CD4-positive, alpha-beta T cell treated with Interleukin-2 at 100 ng/mL for 4 hours (primary cell): ENCODE measurements at regions not wholly inside any gene's neighbourhood (a gene's known extent, or its start where the extent isn't known, plus 50 kb on each side); places are given as distances from the start of the nearest gene placed in this dataset.

Experiments used
- DNase-seq: peaks from one replicate; pipeline ENCODE4 v3.0.0-alpha.2; 2020; ENCODE audit warnings: low spot score

- DNase-seq: no peak
Measured at GRCh38 chr2:19490846-19491435, 132.5 kb upstream of the OSR1 start.

- DNase-seq: no peak
Measured at GRCh38 chr2:19488009-19488691, 129.7 kb upstream of the OSR1 start.

DNA sequence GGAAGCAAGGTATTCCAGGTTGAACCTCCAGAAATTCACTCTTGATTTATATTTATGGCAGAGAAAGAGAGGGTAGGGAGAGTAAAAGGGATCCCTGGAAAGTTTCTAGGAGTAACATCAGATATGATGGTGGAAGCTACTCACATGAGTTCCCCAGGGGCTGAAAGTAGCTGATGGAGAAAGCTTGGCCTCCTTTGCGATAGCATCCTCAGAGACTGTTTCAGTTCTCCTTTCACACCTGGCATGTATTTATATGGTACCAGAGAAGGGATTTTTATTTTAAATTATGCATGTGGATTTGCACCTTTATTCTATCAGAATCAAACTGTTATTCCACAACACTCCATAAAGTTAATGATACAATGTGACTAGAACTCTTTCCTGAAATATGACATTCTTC lies 126.3 kb upstream of the OSR1 start:
- no peak for DNase-seq

GRCh38 chr2:19480673-19481072 lies 122.2 kb upstream of the OSR1 start:
- DNase-seq: no peak

GRCh38 chr2:19479666-19480065 lies 121.2 kb upstream of the OSR1 start:
- no peak for DNase-seq

- DNase-seq: no peak
Measured at GRCh38 chr2:19478409-19478808, 120.0 kb upstream of the OSR1 start.

- no peak for DNase-seq
Measured at GRCh38 chr2:19476327-19476726, 117.9 kb upstream of the OSR1 start.

DNA sequence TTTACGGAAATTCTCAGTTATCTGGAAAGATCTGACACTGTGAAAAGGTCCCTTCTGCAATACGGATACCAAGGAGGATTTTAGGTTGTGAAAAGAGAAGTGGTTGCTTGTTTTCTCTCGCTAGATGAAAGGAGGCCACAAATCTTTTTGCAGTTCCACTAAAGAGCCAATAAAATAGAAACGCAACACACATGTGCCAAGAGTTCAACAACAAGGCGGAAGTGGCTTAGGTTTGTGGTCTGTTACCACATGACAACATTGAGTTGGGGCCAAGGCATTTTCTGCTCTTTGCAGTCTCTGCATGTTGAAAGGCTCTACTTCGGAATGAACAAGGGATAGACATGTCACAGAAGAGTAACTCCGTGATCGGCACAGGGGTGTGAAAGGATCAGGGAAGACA lies 115.7 kb upstream of the OSR1 start:
- DNase-seq: peak; percentile 28

GRCh38 chr2:19473350-19473749 lies 114.9 kb upstream of the OSR1 start:
- DNase-seq: no peak

GRCh38 chr2:19472391-19472978 lies 114.1 kb upstream of the OSR1 start:
- DNase-seq: no peak

GRCh38 chr2:19471491-19471890 lies 113.1 kb upstream of the OSR1 start:
- DNase-seq: no peak

DNA sequence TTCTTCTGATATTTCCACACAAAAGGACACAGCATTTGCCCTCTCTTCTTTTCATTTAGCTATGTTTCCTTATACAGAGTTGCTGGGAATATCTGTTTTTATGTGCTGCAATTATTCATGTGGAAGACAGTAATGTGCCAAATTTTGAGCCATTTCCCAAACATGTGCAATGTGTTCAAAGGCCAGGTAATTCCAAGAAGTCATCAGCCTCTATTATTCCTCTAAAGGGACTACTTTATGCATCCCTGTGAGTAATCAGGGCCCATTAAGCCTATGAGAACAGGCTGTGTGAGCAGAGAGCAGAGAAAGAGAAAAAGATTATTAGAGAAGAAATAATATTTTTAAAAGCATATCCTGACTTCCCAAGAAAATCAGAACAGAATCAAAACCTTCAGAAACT lies 107.6 kb upstream of the OSR1 start:
- no peak for DNase-seq

GRCh38 chr2:19462256-19462645 lies 103.8 kb upstream of the OSR1 start:
- DNase-seq: no peak

GRCh38 chr2:19461504-19462255 lies 103.3 kb upstream of the OSR1 start:
- DNase-seq: no peak

- DNase-seq: no peak
Measured at GRCh38 chr2:19460761-19461160, 102.3 kb upstream of the OSR1 start.

DNA sequence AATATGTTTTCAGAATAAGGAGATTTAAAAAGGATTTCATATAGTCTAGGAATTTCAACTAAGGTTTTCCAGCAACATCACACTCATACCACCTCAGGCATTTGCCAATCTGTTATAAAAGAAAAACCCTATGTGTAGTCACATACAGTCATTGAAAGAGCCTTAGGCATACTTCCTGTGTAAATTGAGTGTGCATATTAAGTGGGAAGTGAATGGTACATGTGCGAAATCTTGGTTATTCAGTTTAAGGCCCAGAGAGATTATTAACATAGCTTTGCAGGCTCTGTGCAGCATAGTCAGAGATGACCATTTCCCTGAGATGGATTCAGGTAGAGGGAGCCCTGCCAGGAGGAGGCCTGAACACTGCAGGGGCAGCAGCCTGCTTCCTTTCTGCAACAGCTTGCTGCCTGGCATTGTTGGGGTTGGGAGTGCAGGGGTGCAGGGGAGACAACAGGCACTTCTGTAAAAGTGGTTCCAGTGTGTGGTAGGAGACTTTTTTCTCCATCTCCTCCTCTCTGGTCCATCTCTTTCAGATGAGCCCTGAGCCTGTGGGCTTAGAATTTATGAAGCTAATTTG lies 100.1 kb upstream of the OSR1 start:
- no peak for DNase-seq

GRCh38 chr2:19457809-19458208 lies 99.4 kb upstream of the OSR1 start:
- DNase-seq: no peak

GRCh38 chr2:19456705-19457309 lies 98.4 kb upstream of the OSR1 start:
- no peak for DNase-seq

DNA sequence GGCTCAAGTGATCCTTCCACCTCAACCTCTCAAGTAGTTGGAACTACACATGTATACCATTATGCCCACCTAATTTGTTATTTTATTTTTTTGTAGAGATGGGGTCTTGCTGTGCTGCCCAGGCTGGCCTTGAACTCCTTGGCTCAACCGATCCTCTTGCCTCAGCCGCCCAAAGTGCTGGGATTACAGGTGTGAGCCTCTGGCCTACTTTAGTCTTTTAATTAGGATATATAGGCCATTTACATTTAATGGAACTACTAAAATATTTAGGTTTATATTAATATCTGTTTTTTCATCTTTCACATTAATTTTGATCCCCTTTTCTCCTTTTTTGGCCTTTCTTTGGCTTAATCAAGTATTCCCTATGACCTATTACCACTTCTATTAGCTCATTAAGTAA lies 95.7 kb upstream of the OSR1 start:
- DNase-seq: no peak

GRCh38 chr2:19442731-19443130 lies 84.3 kb upstream of the OSR1 start:
- DNase-seq: no peak

GRCh38 chr2:19439081-19439480 lies 80.7 kb upstream of the OSR1 start:
- DNase-seq: no peak

DNA sequence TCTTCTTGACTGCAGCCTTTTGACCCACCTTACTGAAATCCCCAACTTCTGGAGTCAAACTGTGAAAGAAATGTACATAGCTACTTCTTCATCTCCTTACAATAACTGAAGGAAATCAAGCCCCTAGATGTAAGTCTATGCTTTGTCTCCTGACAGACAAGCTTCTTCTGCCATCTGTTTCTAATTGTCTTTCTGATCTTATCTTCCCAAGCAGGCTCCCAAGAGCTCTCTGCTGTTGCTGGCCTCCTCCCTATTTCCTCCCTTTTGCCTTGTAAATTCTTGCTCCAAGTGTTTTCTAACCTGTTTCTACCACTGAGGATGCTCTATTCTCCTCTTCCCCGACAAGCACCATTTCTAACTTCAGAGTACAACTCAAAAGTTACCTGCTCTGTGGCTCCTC lies 77.4 kb upstream of the OSR1 start:
- DNase-seq: no peak
